ENCODE measurements at regions not wholly inside any gene's neighbourhood (a gene's known extent, or its start where the extent isn't known, plus 50 kb on each side); places are given as distances from the start of the nearest gene placed in this dataset.

DNA sequence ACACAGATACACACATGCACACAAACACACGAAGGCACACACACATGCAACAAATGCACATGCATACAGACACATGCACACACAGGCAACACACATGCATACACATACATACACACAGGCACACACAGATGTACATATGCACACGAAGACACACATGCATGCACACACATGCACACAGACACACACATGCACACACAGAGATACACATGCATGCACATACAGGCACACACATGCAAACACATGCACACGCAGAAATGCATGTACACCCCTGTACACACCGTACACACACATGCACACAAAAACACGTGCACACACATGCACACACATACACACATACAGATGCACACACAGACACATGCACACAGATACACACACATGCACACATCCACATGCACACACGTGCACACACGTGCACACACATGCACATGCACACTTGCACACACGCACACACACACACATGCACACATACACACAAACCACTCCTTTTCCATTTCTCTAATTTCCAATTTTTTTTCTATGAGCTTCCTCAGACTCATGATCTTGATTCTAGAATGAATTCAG lies 63.3 kb upstream of the CCZ1B start:
- TF ChIP-seq, protein P1, sequence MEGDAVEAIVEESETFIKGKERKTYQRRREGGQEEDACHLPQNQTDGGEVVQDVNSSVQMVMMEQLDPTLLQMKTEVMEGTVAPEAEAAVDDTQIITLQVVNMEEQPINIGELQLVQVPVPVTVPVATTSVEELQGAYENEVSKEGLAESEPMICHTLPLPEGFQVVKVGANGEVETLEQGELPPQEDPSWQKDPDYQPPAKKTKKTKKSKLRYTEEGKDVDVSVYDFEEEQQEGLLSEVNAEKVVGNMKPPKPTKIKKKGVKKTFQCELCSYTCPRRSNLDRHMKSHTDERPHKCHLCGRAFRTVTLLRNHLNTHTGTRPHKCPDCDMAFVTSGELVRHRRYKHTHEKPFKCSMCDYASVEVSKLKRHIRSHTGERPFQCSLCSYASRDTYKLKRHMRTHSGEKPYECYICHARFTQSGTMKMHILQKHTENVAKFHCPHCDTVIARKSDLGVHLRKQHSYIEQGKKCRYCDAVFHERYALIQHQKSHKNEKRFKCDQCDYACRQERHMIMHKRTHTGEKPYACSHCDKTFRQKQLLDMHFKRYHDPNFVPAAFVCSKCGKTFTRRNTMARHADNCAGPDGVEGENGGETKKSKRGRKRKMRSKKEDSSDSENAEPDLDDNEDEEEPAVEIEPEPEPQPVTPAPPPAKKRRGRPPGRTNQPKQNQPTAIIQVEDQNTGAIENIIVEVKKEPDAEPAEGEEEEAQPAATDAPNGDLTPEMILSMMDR (optimal IDR thresholded peaks at IDR 0.05 in 1 of 3, IDR thresholded peaks at IDR 0.05 in 1 of 3, conservative IDR thresholded peaks at IDR 0.05 in 1 of 3; ENCODE audit: extremely low read depth in 1 of 3, insufficient read depth in 2 of 3, low read length in 3 of 3), result no peak
- TF ChIP-seq EZH2 (IDR thresholded peaks at IDR 0.05; ENCODE audit: low read length), result no peak
